Breast epithelium (tissue), 3 donors: ENCODE measurements at regions not wholly inside any gene's neighbourhood (a gene's known extent, or its start where the extent isn't known, plus 50 kb on each side); places are given as distances from the start of the nearest gene placed in this dataset.

Source experiments
- POLR2AphosphoS5 ChIP-seq, 3 donors: sonication (generic); formaldehyde crosslinking; IDR thresholded peaks; one replicate each; pipeline ENCODE4 v1.6.1; 2017; ENCODE audit warnings: antibody characterized with exemption in 3 of 3
- TF ChIP-seq, protein P1 (sequence below), 3 donors: fragments of 450-650 bp; IDR thresholded peaks; one replicate each; pipeline ENCODE4 v1.5.1; 2016 to 2017; ENCODE audit warnings: antibody characterized with exemption in 3 of 3, mild to moderate bottlenecking in 3 of 3, moderate library complexity in 3 of 3

DNA sequence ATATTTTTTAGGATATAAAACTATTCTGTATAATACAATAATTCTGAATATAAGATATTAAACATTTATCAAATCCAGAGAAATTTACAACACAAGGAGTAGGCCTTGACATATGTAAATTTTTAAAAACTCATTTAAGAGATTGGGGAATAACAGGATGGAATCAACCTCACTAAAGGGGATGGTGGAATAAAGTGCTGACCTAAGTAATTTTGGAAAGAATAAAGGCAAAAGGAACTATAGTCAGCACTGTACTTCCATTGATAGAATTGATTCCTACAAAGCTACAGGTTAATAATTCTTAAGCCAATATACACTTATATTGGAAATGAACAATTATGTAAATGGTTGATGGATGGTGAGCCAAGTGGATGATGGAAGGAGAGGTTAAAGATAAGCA, 549.3 kb downstream of the TBL1XR1 start:
- TF ChIP-seq, protein P1, sequence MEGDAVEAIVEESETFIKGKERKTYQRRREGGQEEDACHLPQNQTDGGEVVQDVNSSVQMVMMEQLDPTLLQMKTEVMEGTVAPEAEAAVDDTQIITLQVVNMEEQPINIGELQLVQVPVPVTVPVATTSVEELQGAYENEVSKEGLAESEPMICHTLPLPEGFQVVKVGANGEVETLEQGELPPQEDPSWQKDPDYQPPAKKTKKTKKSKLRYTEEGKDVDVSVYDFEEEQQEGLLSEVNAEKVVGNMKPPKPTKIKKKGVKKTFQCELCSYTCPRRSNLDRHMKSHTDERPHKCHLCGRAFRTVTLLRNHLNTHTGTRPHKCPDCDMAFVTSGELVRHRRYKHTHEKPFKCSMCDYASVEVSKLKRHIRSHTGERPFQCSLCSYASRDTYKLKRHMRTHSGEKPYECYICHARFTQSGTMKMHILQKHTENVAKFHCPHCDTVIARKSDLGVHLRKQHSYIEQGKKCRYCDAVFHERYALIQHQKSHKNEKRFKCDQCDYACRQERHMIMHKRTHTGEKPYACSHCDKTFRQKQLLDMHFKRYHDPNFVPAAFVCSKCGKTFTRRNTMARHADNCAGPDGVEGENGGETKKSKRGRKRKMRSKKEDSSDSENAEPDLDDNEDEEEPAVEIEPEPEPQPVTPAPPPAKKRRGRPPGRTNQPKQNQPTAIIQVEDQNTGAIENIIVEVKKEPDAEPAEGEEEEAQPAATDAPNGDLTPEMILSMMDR (IDR thresholded peaks at IDR 0.05) = no peak
- no peak for TF ChIP-seq POLR2AphosphoS5 (IDR thresholded peaks at IDR 0.05)
